ENCODE measurements at regions not wholly inside any gene's neighbourhood (a gene's known extent, or its start where the extent isn't known, plus 50 kb on each side); places are given as distances from the start of the nearest gene placed in this dataset.
A peak's percentile ranks its signal among the peaks of the same experiment; 100 is the strongest.

DNA sequence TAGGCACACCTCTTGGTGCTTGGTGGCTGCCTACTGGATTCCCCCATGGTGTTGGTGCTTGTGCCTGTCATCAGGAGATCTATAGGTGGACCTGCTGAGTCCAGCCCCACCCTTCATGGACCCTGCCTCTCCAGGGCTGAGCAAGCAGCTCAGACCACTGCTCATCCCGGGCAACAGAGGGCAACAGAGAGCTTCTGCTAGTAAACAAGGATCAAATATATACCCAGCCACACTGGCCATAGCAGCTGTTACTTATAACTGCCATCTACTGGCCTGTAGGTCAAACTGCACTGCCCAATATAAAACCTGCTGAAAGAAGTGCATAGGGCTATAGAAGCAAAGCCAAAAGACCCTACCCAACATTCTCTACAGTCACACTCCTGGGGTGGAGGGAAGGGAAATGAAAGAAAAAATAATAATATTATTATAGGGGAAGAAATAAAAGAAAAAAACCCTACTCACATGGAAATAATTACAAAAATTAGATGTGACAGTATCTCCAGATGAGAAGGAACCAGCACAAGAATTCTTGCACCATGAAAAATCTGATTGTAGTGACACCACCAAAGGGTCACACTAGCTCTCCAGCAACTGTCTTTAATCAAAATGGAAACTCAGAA, 54.9 kb upstream of the ZNF800 start:
- H3K4me1 ChIP-seq (ENCODE audit: control insufficient read depth, insufficient read depth, low read length), result no peaks in the 10 kb centered on the region
- H3K9me3 ChIP-seq (ENCODE audit: control insufficient read depth, low read length), result peaks cover 17% of the 10 kb centered on the region

DNA sequence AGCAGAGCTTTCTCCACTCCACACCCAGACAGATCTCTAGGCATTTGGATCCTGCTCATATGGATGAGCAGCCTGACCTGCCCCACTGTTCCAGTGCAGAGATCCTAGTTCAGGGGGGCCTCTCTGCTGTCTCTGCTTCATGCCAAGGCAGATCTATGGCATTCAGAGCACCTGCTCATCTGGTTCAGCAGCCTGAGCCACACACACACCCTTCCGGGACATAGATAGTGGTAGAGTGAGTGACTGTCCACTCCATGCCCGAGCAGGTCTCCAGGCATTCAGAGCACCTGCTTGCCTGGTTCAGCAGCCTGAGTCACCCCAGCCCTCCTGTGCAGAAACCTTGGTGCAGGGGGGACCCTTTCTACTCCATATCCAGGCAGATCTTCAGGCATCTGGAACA, 54.3 kb upstream of the ZNF800 start:
- no peak for DNase-seq
- H3K4me3 Mint-ChIP-seq, result no peak overlapping the region

More for the DNA sequence above, 54.9 kb upstream of the ZNF800 start:
- no peak overlapping the region for H3K27ac ChIP-seq (ENCODE audit: low read depth, low read length)
- H3K9ac ChIP-seq (ENCODE audit: extremely low read depth, low read length, poor library complexity, severe bottlenecking), result no peak overlapping the region
- peaks cover 27% of the 10 kb centered on the region for H3K9me3 Mint-ChIP-seq
- H3K36me3 Mint-ChIP-seq (ENCODE audit: low read depth), result no peaks in the 10 kb centered on the region
- WGBS, 2 experiments (ENCODE audit: insufficient coverage in 1 of 2, insufficient read length in 1 of 2), result 0 to 4% methylated on average over 1 of the region's 1 CpG
- no peak overlapping the region for H3K27ac Mint-ChIP-seq
- no peak overlapping the region for H3K4me3 Mint-ChIP-seq
- no peaks in the 10 kb centered on the region for H3K36me3 ChIP-seq (ENCODE audit: control insufficient read depth, insufficient read depth, low read length)
- H3K27me3 ChIP-seq (ENCODE audit: control insufficient read depth, insufficient read depth, low read length, poor library complexity, severe bottlenecking), result no peaks in the 10 kb centered on the region
- peaks cover 45% of the 10 kb centered on the region for H3K27me3 Mint-ChIP-seq (ENCODE audit: insufficient read depth)
- TF ChIP-seq, protein P1, sequence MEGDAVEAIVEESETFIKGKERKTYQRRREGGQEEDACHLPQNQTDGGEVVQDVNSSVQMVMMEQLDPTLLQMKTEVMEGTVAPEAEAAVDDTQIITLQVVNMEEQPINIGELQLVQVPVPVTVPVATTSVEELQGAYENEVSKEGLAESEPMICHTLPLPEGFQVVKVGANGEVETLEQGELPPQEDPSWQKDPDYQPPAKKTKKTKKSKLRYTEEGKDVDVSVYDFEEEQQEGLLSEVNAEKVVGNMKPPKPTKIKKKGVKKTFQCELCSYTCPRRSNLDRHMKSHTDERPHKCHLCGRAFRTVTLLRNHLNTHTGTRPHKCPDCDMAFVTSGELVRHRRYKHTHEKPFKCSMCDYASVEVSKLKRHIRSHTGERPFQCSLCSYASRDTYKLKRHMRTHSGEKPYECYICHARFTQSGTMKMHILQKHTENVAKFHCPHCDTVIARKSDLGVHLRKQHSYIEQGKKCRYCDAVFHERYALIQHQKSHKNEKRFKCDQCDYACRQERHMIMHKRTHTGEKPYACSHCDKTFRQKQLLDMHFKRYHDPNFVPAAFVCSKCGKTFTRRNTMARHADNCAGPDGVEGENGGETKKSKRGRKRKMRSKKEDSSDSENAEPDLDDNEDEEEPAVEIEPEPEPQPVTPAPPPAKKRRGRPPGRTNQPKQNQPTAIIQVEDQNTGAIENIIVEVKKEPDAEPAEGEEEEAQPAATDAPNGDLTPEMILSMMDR (conservative IDR thresholded peaks at IDR 0.05), result peak; percentile 85
- peak overlapping the region; percentile 27 for H3K4me3 ChIP-seq (ENCODE audit: low read length)
- H3K4me1 Mint-ChIP-seq, result no peaks in the 10 kb centered on the region
- DNase-seq, result peak; percentile 88

More for the DNA sequence above, 54.3 kb upstream of the ZNF800 start:
- no peak overlapping the region for H3K9ac ChIP-seq (ENCODE audit: extremely low read depth, low read length, poor library complexity, severe bottlenecking)
- no peaks in the 10 kb centered on the region for H3K27me3 ChIP-seq (ENCODE audit: control insufficient read depth, insufficient read depth, low read length, poor library complexity, severe bottlenecking)
- Mint-ChIP-seq H3K27me3 (ENCODE audit: insufficient read depth) (peaks cover 46% of the 10 kb centered on the region), H3K9me3 (peaks cover 27% of the 10 kb centered on the region), H3K4me1 (no peaks in the 10 kb centered on the region), H3K36me3 (ENCODE audit: low read depth) (no peaks in the 10 kb centered on the region), H3K27ac (no peak overlapping the region)
- H3K9me3 ChIP-seq (ENCODE audit: control insufficient read depth, low read length), result peaks cover 17% of the 10 kb centered on the region
- 96% methylated on average over 2 of the region's 2 CpGs; no CpG with 5 or more reads in 1 of the 2 experiments for WGBS, 2 experiments (ENCODE audit: insufficient coverage in 1 of 2, insufficient read length in 1 of 2)
- no peaks in the 10 kb centered on the region for H3K36me3 ChIP-seq (ENCODE audit: control insufficient read depth, insufficient read depth, low read length)
- H3K4me3 ChIP-seq (ENCODE audit: low read length), result peak overlapping the region; percentile 27
- H3K4me1 ChIP-seq (ENCODE audit: control insufficient read depth, insufficient read depth, low read length), result no peaks in the 10 kb centered on the region
- TF ChIP-seq, protein P1 (conservative IDR thresholded peaks at IDR 0.05), result no peak
- no peak overlapping the region for H3K27ac ChIP-seq (ENCODE audit: low read depth, low read length)
